ENCODE measurements at regions not wholly inside any gene's neighbourhood (a gene's known extent, or its start where the extent isn't known, plus 50 kb on each side); places are given as distances from the start of the nearest gene placed in this dataset.

- H3K27ac Mint-ChIP-seq: no peak overlapping the region
- no peak for DNase-seq (ENCODE audit: low spot score in 2 of 2)
- H3K4me1 Mint-ChIP-seq: no peaks in the 10 kb centered on the region
- no peaks in the 10 kb centered on the region for H3K36me3 Mint-ChIP-seq
- no peak overlapping the region for H3K4me3 Mint-ChIP-seq
- no peaks in the 10 kb centered on the region for H3K9me3 Mint-ChIP-seq
- no peak for ATAC-seq
Observed at GRCh38 chr6:139680819-139681218, 306.4 kb upstream of the CITED2 start.

GRCh38 chr6:139679516-139680179 lies 305.2 kb upstream of the CITED2 start:
- ATAC-seq: no peak
- Mint-ChIP-seq H3K4me3 (no peak overlapping the region), H3K4me1 (no peaks in the 10 kb centered on the region), H3K9me3 (no peaks in the 10 kb centered on the region), H3K27ac (no peak overlapping the region), H3K36me3 (no peaks in the 10 kb centered on the region)
- DNase-seq (ENCODE audit: low spot score in 2 of 2): no peak

DNA sequence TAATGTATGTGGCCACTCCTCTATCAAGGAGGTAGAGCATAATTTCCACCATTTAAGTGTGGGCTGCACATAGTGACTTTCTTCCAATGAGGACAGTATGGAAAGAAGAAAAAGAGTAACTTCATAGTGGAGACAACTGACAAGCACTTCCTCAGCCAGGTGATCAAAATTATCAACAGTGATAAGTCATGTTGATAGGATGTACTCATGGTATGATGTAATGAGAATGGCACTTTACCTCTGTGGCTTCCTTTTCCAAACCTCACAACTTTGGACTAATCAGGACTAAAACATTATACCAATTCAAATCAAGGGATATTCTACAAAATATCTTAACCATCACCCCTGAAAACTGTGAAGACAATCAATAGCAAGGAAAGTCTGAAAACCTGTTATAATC lies 302.3 kb upstream of the CITED2 start:
- Mint-ChIP-seq H3K4me1 (no peaks in the 10 kb centered on the region), H3K36me3 (no peaks in the 10 kb centered on the region), H3K27ac (no peak overlapping the region), H3K9me3 (no peaks in the 10 kb centered on the region), H3K4me3 (no peak overlapping the region)
- ATAC-seq (no peak), DNase-seq (ENCODE audit: low spot score in 2 of 2) (no peak)

DNA sequence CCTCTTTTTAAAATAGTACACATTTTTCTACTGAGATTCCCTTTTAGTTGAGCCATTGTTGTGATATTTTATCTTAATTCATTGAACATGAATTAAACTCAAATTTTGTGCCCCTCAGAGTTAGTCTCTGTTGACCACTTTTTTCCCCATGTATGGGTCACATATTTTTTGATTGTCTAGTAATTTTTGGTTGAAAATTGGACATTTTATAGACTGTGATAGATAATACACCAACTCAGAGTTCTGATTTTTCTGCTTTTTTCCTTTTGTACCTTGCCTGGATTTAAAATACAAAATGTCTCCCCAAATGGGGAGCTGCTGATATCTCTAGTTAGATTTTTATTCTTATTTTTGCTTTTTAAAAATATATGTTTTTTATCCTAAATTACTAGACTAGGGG lies 291.8 kb upstream of the CITED2 start:
- Mint-ChIP-seq H3K4me3 (no peak overlapping the region), H3K36me3 (no peaks in the 10 kb centered on the region), H3K27ac (no peak overlapping the region), H3K4me1 (no peaks in the 10 kb centered on the region), H3K9me3 (peaks cover 8% of the 10 kb centered on the region)
- DNase-seq (ENCODE audit: low spot score in 2 of 2) (no peak), ATAC-seq (no peak)

DNA sequence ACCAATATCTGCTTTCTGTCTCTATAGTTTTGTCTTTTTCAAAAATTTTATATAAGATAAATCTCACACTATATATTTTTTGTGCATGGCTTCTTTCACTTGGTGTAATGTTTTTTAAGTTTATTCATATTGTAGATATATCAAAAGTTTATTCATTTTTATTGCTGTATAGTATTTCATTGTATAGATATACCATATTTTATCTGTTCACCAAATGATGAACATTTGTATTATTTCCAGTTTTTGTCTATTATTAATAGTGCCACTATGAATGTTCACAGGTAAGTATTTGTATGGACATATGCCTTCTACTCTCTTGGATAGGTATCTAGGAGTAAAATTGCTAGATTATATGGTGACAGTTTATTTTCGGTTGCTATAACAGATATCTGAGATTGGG lies 289.5 kb upstream of the CITED2 start:
- DNase-seq (ENCODE audit: low spot score in 2 of 2): no peak

DNA sequence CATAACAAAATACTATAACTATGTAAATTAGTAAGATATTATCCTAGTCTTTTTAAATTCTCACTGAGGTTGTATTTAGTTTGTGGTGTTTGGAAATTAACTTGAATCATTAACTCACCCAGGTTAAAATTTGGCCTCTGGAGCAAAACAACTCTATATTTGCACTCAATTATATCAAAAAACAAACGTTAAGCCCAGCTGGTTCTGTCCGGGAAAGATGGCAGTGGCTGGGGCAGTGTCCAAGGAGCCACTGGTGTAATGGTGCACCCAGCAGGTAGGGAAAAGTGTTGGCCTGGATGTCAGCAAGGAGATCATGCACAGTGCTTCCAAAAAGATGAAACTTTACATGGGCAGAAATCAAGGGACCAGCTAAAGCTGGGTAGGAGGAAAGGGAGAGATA lies 285.3 kb upstream of the CITED2 start:
- DNase-seq (ENCODE audit: low spot score in 2 of 2) (no peak), ATAC-seq (no peak)
- no peaks in the 10 kb centered on the region for H3K4me1 Mint-ChIP-seq
- no peaks in the 10 kb centered on the region for H3K36me3 Mint-ChIP-seq
- peaks cover 4% of the 10 kb centered on the region for H3K9me3 Mint-ChIP-seq
- no peak overlapping the region for H3K4me3 Mint-ChIP-seq
- no peak overlapping the region for H3K27ac Mint-ChIP-seq

More for the DNA sequence above, 289.5 kb upstream of the CITED2 start:
- Mint-ChIP-seq H3K27ac (no peak overlapping the region), H3K4me3 (no peak overlapping the region), H3K4me1 (no peaks in the 10 kb centered on the region), H3K9me3 (peaks cover 4% of the 10 kb centered on the region), H3K36me3 (no peaks in the 10 kb centered on the region)
- ATAC-seq: no peak

- Mint-ChIP-seq H3K4me1 (no peaks in the 10 kb centered on the region), H3K4me3 (no peak overlapping the region), H3K9me3 (peaks cover 3% of the 10 kb centered on the region), H3K27ac (no peak overlapping the region), H3K36me3 (no peaks in the 10 kb centered on the region)
- no peak for ATAC-seq
- DNase-seq (ENCODE audit: low spot score in 2 of 2): no peak
Observed at GRCh38 chr6:139659196-139659595, 284.7 kb upstream of the CITED2 start.

DNA sequence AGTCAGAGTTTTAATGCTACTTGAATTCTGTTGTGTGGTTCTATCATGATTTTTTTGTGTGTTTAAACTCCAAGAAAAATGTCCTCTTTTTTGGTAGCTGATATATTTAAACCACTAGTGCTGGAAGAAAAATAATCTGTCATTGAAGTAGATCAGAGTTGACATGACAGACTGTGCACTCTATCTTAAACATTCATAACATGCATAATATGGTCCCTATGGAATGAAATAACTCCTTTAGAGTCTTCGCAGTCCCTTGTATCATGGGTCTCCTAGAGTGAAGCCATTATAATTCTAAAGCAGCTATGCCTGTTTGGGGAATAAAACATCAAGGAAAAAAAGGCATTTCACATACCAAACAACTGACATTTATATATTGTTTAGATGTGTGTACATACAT lies 282.7 kb upstream of the CITED2 start:
- Mint-ChIP-seq H3K9me3 (no peaks in the 10 kb centered on the region), H3K27ac (no peak overlapping the region), H3K4me1 (no peaks in the 10 kb centered on the region), H3K4me3 (no peak overlapping the region), H3K36me3 (no peaks in the 10 kb centered on the region)
- DNase-seq (ENCODE audit: low spot score in 2 of 2) (no peak), ATAC-seq (no peak)

GRCh38 chr6:139655783-139656705 lies 281.6 kb upstream of the CITED2 start:
- no peak for DNase-seq (ENCODE audit: low spot score in 2 of 2)
- H3K4me1 Mint-ChIP-seq: no peaks in the 10 kb centered on the region
- no peaks in the 10 kb centered on the region for H3K9me3 Mint-ChIP-seq
- no peak for ATAC-seq
- no peak overlapping the region for H3K27ac Mint-ChIP-seq
- H3K36me3 Mint-ChIP-seq: no peaks in the 10 kb centered on the region
- H3K4me3 Mint-ChIP-seq: no peak overlapping the region

DNA sequence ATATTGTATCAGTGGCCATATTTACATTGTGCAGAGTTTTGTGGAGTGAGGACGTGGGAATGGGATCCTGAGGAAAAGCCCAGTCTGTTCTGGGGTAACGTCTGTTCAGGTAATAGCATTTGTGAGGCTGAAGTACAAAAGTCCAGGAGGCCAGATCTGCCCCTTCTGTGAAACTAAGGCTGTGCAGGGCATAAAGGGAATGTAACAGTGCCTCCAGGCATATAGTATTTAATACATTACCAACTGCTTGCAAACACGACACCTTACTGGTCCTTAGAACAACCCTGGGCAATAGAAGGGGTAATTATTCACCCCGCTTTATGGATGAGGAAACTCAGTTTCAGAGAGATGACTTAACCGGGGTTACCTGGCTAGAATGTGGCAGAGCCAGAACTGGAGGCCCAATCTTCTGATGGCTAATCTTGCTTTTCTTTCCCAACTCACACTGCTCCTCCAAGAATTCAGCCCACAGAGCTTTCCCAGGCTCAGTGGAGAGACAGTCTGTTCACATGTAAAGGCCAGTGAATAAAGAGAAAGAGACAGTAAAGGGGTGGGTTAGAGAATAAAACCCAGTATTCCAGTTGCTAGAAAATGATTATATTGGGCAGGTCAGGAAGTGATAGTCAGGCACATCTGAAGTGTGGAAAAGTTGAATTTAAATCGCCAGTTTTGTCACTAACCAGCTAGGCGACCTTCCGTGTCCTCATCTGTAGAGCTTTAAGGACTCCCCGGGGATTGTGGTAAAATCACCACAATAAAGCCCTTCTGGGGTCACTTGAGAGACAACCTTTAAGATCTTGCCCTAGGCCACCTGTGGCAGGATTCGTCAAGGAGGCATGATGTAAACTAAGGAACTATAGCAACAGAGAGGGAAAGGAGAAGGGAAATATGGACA lies 280.7 kb upstream of the CITED2 start:
- ATAC-seq (no peak), DNase-seq (ENCODE audit: low spot score in 2 of 2) (no peak)
- no peak overlapping the region for H3K27ac Mint-ChIP-seq
- H3K4me1 Mint-ChIP-seq: no peaks in the 10 kb centered on the region
- no peaks in the 10 kb centered on the region for H3K36me3 Mint-ChIP-seq
- no peaks in the 10 kb centered on the region for H3K9me3 Mint-ChIP-seq
- no peak overlapping the region for H3K4me3 Mint-ChIP-seq

GRCh38 chr6:139654309-139654708 lies 279.9 kb upstream of the CITED2 start:
- Mint-ChIP-seq H3K4me1 (no peaks in the 10 kb centered on the region), H3K27ac (no peak overlapping the region), H3K36me3 (no peaks in the 10 kb centered on the region), H3K4me3 (no peak overlapping the region), H3K9me3 (no peaks in the 10 kb centered on the region)
- no peak for DNase-seq (ENCODE audit: low spot score in 2 of 2)
- ATAC-seq: no peak

DNA sequence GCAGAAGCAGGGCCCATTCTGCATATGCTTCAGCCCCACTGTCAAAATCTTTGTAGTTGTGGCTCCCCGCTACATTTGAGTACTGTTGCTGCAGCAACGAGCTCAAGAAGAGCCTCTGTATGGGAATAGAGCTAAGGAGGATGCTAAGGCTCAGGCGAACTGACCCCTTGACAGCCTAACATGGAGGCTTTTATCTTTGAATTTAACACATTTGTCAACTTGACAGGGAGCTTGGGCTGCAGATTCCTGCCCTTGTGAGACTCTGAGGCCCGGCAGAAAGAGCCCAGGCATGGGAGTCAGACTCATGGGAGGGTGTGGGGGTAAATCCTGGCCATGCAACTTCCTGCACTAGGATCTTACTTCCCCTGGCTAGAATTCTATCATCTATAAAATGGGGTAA lies 278.7 kb upstream of the CITED2 start:
- Mint-ChIP-seq H3K4me1 (no peaks in the 10 kb centered on the region), H3K27ac (no peak overlapping the region), H3K4me3 (no peak overlapping the region), H3K9me3 (no peaks in the 10 kb centered on the region), H3K36me3 (no peaks in the 10 kb centered on the region)
- ATAC-seq (no peak), DNase-seq (ENCODE audit: low spot score in 2 of 2) (no peak)

GRCh38 chr6:139650941-139651340 lies 276.5 kb upstream of the CITED2 start:
- Mint-ChIP-seq H3K27ac (no peak overlapping the region), H3K4me3 (no peak overlapping the region), H3K9me3 (peaks cover 3% of the 10 kb centered on the region), H3K36me3 (no peaks in the 10 kb centered on the region), H3K4me1 (no peaks in the 10 kb centered on the region)
- ATAC-seq (no peak), DNase-seq (ENCODE audit: low spot score in 2 of 2) (no peak)

DNA sequence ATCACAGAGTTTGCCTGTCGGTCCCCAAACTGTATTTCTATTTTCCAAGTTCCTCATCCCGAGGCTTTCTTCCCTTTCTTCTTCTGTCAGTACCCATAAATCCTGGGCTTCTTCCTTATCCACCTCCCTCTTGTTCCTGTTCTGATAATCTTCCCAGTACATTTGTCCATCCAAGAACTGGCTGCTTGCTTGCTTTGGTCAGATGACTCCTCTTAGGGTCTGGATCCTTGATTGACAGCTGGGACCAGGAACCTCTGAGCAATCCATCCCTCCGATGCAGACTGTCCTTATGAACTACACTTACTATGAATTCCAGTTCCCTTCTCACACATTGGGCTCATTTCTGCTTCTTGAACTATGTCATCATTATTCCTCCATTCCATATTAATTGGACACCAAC lies 275.3 kb upstream of the CITED2 start:
- Mint-ChIP-seq H3K9me3 (peaks cover 3% of the 10 kb centered on the region), H3K4me1 (no peaks in the 10 kb centered on the region), H3K36me3 (no peaks in the 10 kb centered on the region), H3K27ac (no peak overlapping the region), H3K4me3 (no peak overlapping the region)
- ATAC-seq (no peak), DNase-seq (ENCODE audit: low spot score in 2 of 2) (no peak)

- H3K4me3 Mint-ChIP-seq: no peak overlapping the region
- H3K9me3 Mint-ChIP-seq: peaks cover 3% of the 10 kb centered on the region
- ATAC-seq (no peak), DNase-seq (ENCODE audit: low spot score in 2 of 2) (no peak)
- no peaks in the 10 kb centered on the region for H3K36me3 Mint-ChIP-seq
- no peaks in the 10 kb centered on the region for H3K4me1 Mint-ChIP-seq
- no peak overlapping the region for H3K27ac Mint-ChIP-seq
Observed at GRCh38 chr6:139649128-139649527, 274.7 kb upstream of the CITED2 start.
